CD4-positive, CD25-positive, alpha-beta regulatory T cell (primary cell): ENCODE measurements at regions not wholly inside any gene's neighbourhood (a gene's known extent, or its start where the extent isn't known, plus 50 kb on each side); places are given as distances from the start of the nearest gene placed in this dataset.

ENCODE experiments used
- ATAC-seq, 2 donors: fragments of 150-1000 bp; cut with Tn5 transposase; one replicate each; pipeline ENCODE4 v1.10.0; 2021; ENCODE audit warnings: low read depth in 2 of 2, moderate number of reproducible peaks in 2 of 2, moderate library complexity in 1 of 2
- DNase-seq, 3 donors: peaks; one replicate each; pipeline versions ENCODE4 v3.0.0 to v3.0.0-alpha.2; 2012 to 2022; ENCODE audit warnings: mixed read lengths in 1 of 3
- H3K27ac ChIP-seq: one replicate; pipeline ENCODE4 v1.7.0; 2013; ENCODE audit warnings: mild to moderate bottlenecking, low read length; ENCODE audit not compliant: insufficient read depth, poor library complexity, severe bottlenecking
- H3K27me3 ChIP-seq: one replicate; pipeline ENCODE4 v1.7.0; 2013; ENCODE audit warnings: low read length; ENCODE audit not compliant: control insufficient read depth, insufficient read depth
- H3K36me3 ChIP-seq: one replicate; pipeline ENCODE4 v1.7.0; 2013; ENCODE audit warnings: mild to moderate bottlenecking, low read length, moderate library complexity; ENCODE audit not compliant: control insufficient read depth, insufficient read depth
- H3K4me1 ChIP-seq: 2 replicates; pipeline ENCODE4 v1.7.0; 2013; ENCODE audit warnings: mild to moderate bottlenecking, low read length; ENCODE audit not compliant: insufficient read depth, control insufficient read depth, poor library complexity, severe bottlenecking
- H3K4me3 ChIP-seq: one replicate; pipeline ENCODE4 v1.7.0; 2013; ENCODE audit warnings: low read depth, mild to moderate bottlenecking, low read length, moderate library complexity
- H3K9me3 ChIP-seq, 2 experiments: 1 replicate in 1 of 2; 2 replicates in 1 of 2; pipeline ENCODE4 v1.7.0; 2013; ENCODE audit warnings: low read length in 2 of 2, mild to moderate bottlenecking in 1 of 2, moderate library complexity in 1 of 2; ENCODE audit not compliant: control insufficient read depth in 2 of 2
- H3K27ac Mint-ChIP-seq, 3 donors: one replicate each; pipeline ENCODE4 v1.8.0; 2020 to 2022; ENCODE audit warnings: mild to moderate bottlenecking in 3 of 3, mixed read lengths in 3 of 3, moderate library complexity in 2 of 3
- H3K27me3 Mint-ChIP-seq: one replicate; pipeline ENCODE4 v1.8.0; 2022; ENCODE audit warnings: mild to moderate bottlenecking, mixed read lengths
- H3K36me3 Mint-ChIP-seq: one replicate; pipeline ENCODE4 v1.8.0; 2020; ENCODE audit warnings: mixed read lengths
- H3K4me1 Mint-ChIP-seq, 4 donors: one replicate each; pipeline ENCODE4 v1.8.0; 2020 to 2022; ENCODE audit warnings: mixed read lengths in 4 of 4, mild to moderate bottlenecking in 1 of 4
- H3K4me3 Mint-ChIP-seq, 4 donors: one replicate each; pipeline ENCODE4 v1.8.0; 2020 to 2022; ENCODE audit warnings: mild to moderate bottlenecking in 4 of 4, mixed read lengths in 4 of 4, moderate library complexity in 3 of 4
- H3K9me3 Mint-ChIP-seq, 7 donors: one replicate each; pipeline ENCODE4 v1.8.0; 2020 to 2022; ENCODE audit warnings: mixed read lengths in 7 of 7, mild to moderate bottlenecking in 3 of 7, moderate library complexity in 2 of 7

GRCh38 chr10:118500477-118501104 is 94.9 kb downstream of the PRLHR start:
- Histone ChIP-seq H3K4me1 (no peaks in the 10 kb centered on the region), H3K27ac (no peak overlapping the region), H3K9me3 (no peaks in the 10 kb centered on the region), H3K4me3 (no peak overlapping the region), H3K27me3 (peaks cover 2% of the 10 kb centered on the region), H3K36me3 (no peaks in the 10 kb centered on the region)
- no peaks in the 10 kb centered on the region for H3K36me3 Mint-ChIP-seq
- H3K27me3 Mint-ChIP-seq = peaks cover 10% of the 10 kb centered on the region
- H3K27ac Mint-ChIP-seq = no peak overlapping the region
- no peak for DNase-seq
- H3K9me3 Mint-ChIP-seq = peaks cover 0 to 2% (median 0%) of the 10 kb centered on the region in 7 donors
- H3K4me3 Mint-ChIP-seq = no peak overlapping the region
- ATAC-seq = no peak
- H3K4me1 Mint-ChIP-seq = peaks cover 0 to 4% (median 1%) of the 10 kb centered on the region in 4 donors

GRCh38 chr10:118499186-118499585 is 96.3 kb downstream of the PRLHR start:
- H3K4me3 Mint-ChIP-seq = no peak overlapping the region
- no peaks in the 10 kb centered on the region for H3K9me3 ChIP-seq
- H3K4me3 ChIP-seq = no peak overlapping the region
- no peaks in the 10 kb centered on the region for H3K36me3 Mint-ChIP-seq
- no peak overlapping the region for H3K27ac ChIP-seq
- peaks cover 0 to 4% (median under 1%) of the 10 kb centered on the region in 4 donors for H3K4me1 Mint-ChIP-seq
- ATAC-seq (no peak), DNase-seq (no peak)
- H3K4me1 ChIP-seq = no peaks in the 10 kb centered on the region
- H3K27me3 ChIP-seq = peaks cover 2% of the 10 kb centered on the region
- H3K27ac Mint-ChIP-seq = no peak overlapping the region
- no peaks in the 10 kb centered on the region for H3K36me3 ChIP-seq
- peaks cover 0 to 2% (median 0%) of the 10 kb centered on the region in 7 donors for H3K9me3 Mint-ChIP-seq
- H3K27me3 Mint-ChIP-seq = peaks cover 10% of the 10 kb centered on the region

GRCh38 chr10:118498623-118499022 is 96.8 kb downstream of the PRLHR start:
- Histone ChIP-seq H3K27ac (no peak overlapping the region), H3K27me3 (peaks cover 3% of the 10 kb centered on the region), H3K4me3 (no peak overlapping the region), H3K4me1 (no peaks in the 10 kb centered on the region), H3K36me3 (no peaks in the 10 kb centered on the region), H3K9me3 (no peaks in the 10 kb centered on the region)
- no peak overlapping the region for H3K4me3 Mint-ChIP-seq
- no peaks in the 10 kb centered on the region for H3K36me3 Mint-ChIP-seq
- DNase-seq = no peak
- no peak for ATAC-seq
- no peak overlapping the region for H3K27ac Mint-ChIP-seq
- H3K4me1 Mint-ChIP-seq = no peaks in the 10 kb centered on the region
- H3K27me3 Mint-ChIP-seq = peaks cover 10% of the 10 kb centered on the region
- H3K9me3 Mint-ChIP-seq = peaks cover 0 to 2% (median 0%) of the 10 kb centered on the region in 7 donors

- H3K9me3 Mint-ChIP-seq = peaks cover 0 to 2% (median 0%) of the 10 kb centered on the region in 7 donors
- Histone ChIP-seq H3K27me3 (peaks cover 7% of the 10 kb centered on the region), H3K4me3 (no peak overlapping the region), H3K4me1 (no peaks in the 10 kb centered on the region), H3K27ac (no peak overlapping the region), H3K36me3 (no peaks in the 10 kb centered on the region), H3K9me3 (no peaks in the 10 kb centered on the region)
- ATAC-seq (no peak), DNase-seq (no peak)
- no peaks in the 10 kb centered on the region for H3K4me1 Mint-ChIP-seq
- peaks cover 10% of the 10 kb centered on the region for H3K27me3 Mint-ChIP-seq
- no peak overlapping the region for H3K27ac Mint-ChIP-seq
- no peak overlapping the region for H3K4me3 Mint-ChIP-seq
- H3K36me3 Mint-ChIP-seq = no peaks in the 10 kb centered on the region
Measured at GRCh38 chr10:118497227-118497626, 98.2 kb downstream of the PRLHR start.

GRCh38 chr10:118496525-118496924 is 98.9 kb downstream of the PRLHR start:
- Histone ChIP-seq H3K4me3 (no peak overlapping the region), H3K27ac (no peak overlapping the region), H3K9me3 (no peaks in the 10 kb centered on the region), H3K27me3 (peaks cover 7% of the 10 kb centered on the region), H3K4me1 (no peaks in the 10 kb centered on the region), H3K36me3 (no peaks in the 10 kb centered on the region)
- no peaks in the 10 kb centered on the region for H3K36me3 Mint-ChIP-seq
- no peak overlapping the region for H3K4me3 Mint-ChIP-seq
- ATAC-seq = no peak
- peaks cover 0 to 2% (median 1%) of the 10 kb centered on the region in 7 donors for H3K9me3 Mint-ChIP-seq
- H3K27me3 Mint-ChIP-seq = peaks cover 10% of the 10 kb centered on the region
- no peak for DNase-seq
- no peaks in the 10 kb centered on the region for H3K4me1 Mint-ChIP-seq
- H3K27ac Mint-ChIP-seq = no peak overlapping the region

GRCh38 chr10:118495499-118495898 is 99.9 kb downstream of the PRLHR start:
- Mint-ChIP-seq H3K36me3 (no peaks in the 10 kb centered on the region), H3K9me3 (peaks cover 0 to 11% (median 2%) of the 10 kb centered on the region in 7 donors), H3K27ac (no peak overlapping the region), H3K4me1 (no peaks in the 10 kb centered on the region), H3K27me3 (peaks cover 10% of the 10 kb centered on the region), H3K4me3 (no peak overlapping the region)
- H3K4me1 ChIP-seq = no peaks in the 10 kb centered on the region
- ATAC-seq = no peak
- peaks cover 7% of the 10 kb centered on the region for H3K27me3 ChIP-seq
- no peak overlapping the region for H3K27ac ChIP-seq
- no peak overlapping the region for H3K4me3 ChIP-seq
- no peaks in the 10 kb centered on the region for H3K9me3 ChIP-seq
- no peak for DNase-seq
- H3K36me3 ChIP-seq = no peaks in the 10 kb centered on the region

- H3K4me3 ChIP-seq = no peak overlapping the region
- no peak overlapping the region for H3K27ac ChIP-seq
- H3K4me1 ChIP-seq = no peaks in the 10 kb centered on the region
- no peak overlapping the region for H3K4me3 Mint-ChIP-seq
- no peaks in the 10 kb centered on the region for H3K4me1 Mint-ChIP-seq
- peaks cover under 1% of the 10 kb centered on the region for H3K27me3 Mint-ChIP-seq
- peaks cover 5% of the 10 kb centered on the region for H3K27me3 ChIP-seq
- H3K9me3 ChIP-seq = no peaks in the 10 kb centered on the region
- H3K36me3 ChIP-seq = no peaks in the 10 kb centered on the region
- peaks cover 0 to 12% (median 4%) of the 10 kb centered on the region in 7 donors for H3K9me3 Mint-ChIP-seq
- ATAC-seq = no peak
- no peak overlapping the region for H3K27ac Mint-ChIP-seq
- H3K36me3 Mint-ChIP-seq = no peaks in the 10 kb centered on the region
- no peak for DNase-seq
Measured at GRCh38 chr10:118491055-118491454, 104.4 kb downstream of the PRLHR start.
